A549 (cell line): ENCODE measurements at regions not wholly inside any gene's neighbourhood (a gene's known extent, or its start where the extent isn't known, plus 50 kb on each side); places are given as distances from the start of the nearest gene placed in this dataset.

Source experiments
- ATAC-seq, 2 experiments: fragments of 200-7000 bp in 1 of 2; fragments of >200 bp in 1 of 2; cut with Nextera tagmentation in 1 of 2; cut with Tn5 transposase in 1 of 2; 3 replicates each; pipeline versions ENCODE4 v1.8.0 to v1.9.1; 2018 to 2020; ENCODE audit warnings: mild to moderate bottlenecking in 1 of 2, moderate library complexity in 1 of 2
- CTCF ChIA-PET: fragments of 300-600 bp; sonication (Branson Sonifier 250); formaldehyde crosslinking; extraction: SDS; loops from one replicate; lab custom pipeline; 2021; ENCODE audit warnings: antibody characterized with exemption, inconsistent platforms; lab: Yijun Ruan, JAX
- POLR2A ChIA-PET: fragments of 350-600 bp; formaldehyde crosslinking; extraction: SDS; loops from one replicate; lab custom pipeline; 2021; ENCODE audit warnings: antibody characterized with exemption, inconsistent platforms; lab: Yijun Ruan, JAX
- DNase-seq, 2 experiments: peaks; one replicate each; pipeline versions ENCODE4 v3.0.0 to v3.0.0-alpha.2; 2011 to 2016; ENCODE audit warnings: low read depth in 1 of 2, low spot score in 1 of 2
- FAIRE-seq: peaks from 2 replicates; lab custom pipeline; 2011; peaks lifted over from hg19 to GRCh38; lab: Jason Lieb, UNC
- H3K27ac ChIP-seq, 2 experiments: fragments of >200 bp; sonication (Bioruptor Twin); formaldehyde crosslinking; 3 replicates each; pipeline ENCODE4 v1.5.1; 2016 to 2017
- H3K4me1 ChIP-seq: fragments of >200 bp; sonication (Bioruptor Twin); formaldehyde crosslinking; 3 replicates; pipeline ENCODE4 v1.6.1; 2016
- H3K4me2 ChIP-seq: fragments of >200 bp; sonication (Bioruptor Twin); formaldehyde crosslinking; 3 replicates; pipeline ENCODE4 v1.6.1; 2016
- H3K4me3 ChIP-seq: fragments of >200 bp; sonication (Bioruptor Twin); formaldehyde crosslinking; 3 replicates; pipeline ENCODE4 v1.5.1; 2016
- H3K9me3 ChIP-seq: fragments of >200 bp; sonication (Bioruptor Twin); formaldehyde crosslinking; 3 replicates; pipeline ENCODE4 v1.6.1; 2016
- ATOH8 ChIP-seq: fragments of 250-450 bp; sonication (Bioruptor Pico); IDR thresholded peaks from 2 replicates; pipeline ENCODE4 v1.5.0; 2020; ENCODE audit warnings: low read depth, mild to moderate bottlenecking, moderate library complexity
- BCL3 ChIP-seq: fragments of >200 bp; sonication (Bioruptor Twin); formaldehyde crosslinking; IDR thresholded peaks from 3 replicates; pipeline ENCODE4 v1.6.1; 2016
- CHD2 ChIP-seq: fragments of 150-350 bp; IDR thresholded peaks from 2 replicates; pipeline ENCODE4 v1.6.1; 2014; ENCODE audit warnings: low read length; ENCODE audit not compliant: partially characterized antibody
- EP300 ChIP-seq, 2 experiments: fragments of >200 bp; sonication (Bioruptor Twin); formaldehyde crosslinking; IDR thresholded peaks; 2 replicates in 1 of 2; 3 replicates in 1 of 2; pipeline ENCODE4 v1.6.1; 2016 to 2017
- ESRRA ChIP-seq: fragments of 150-350 bp; IDR thresholded peaks from 2 replicates; pipeline ENCODE4 v1.6.1; 2014; ENCODE audit warnings: mild to moderate bottlenecking, low read length, borderline replicate concordance
- FOXS1 ChIP-seq: fragments of 250-450 bp; sonication (Bioruptor Pico); IDR thresholded peaks from 2 replicates; pipeline ENCODE4 v1.5.0; 2020; ENCODE audit warnings: mild to moderate bottlenecking, moderate library complexity
- HDAC2 ChIP-seq: fragments of 200-600 bp; sonication (generic); IDR thresholded peaks from 2 replicates; pipeline ENCODE4 v1.6.1; 2016
- HES2 ChIP-seq: fragments of >200 bp; sonication (Bioruptor Twin); formaldehyde crosslinking; IDR thresholded peaks from 2 replicates; pipeline ENCODE4 v1.6.1; 2016
- MAFK ChIP-seq: fragments of 450-650 bp; IDR thresholded peaks from 2 replicates; pipeline ENCODE4 v1.6.1; 2014; ENCODE audit not compliant: partially characterized antibody
- MAX ChIP-seq: IDR thresholded peaks from 2 replicates; pipeline ENCODE4 v1.6.1; 2012
- NFE2L2 ChIP-seq: fragments of 150-350 bp; conservative IDR thresholded peaks from 2 replicates; pipeline ENCODE4 v1.6.1; 2014; ENCODE audit warnings: low read length
- NPAS2 ChIP-seq: fragments of 250-450 bp; sonication (Bioruptor Pico); IDR thresholded peaks from 2 replicates; pipeline ENCODE4 v1.8.0; 2022; ENCODE audit warnings: mild to moderate bottlenecking, moderate library complexity, borderline replicate concordance
- PBX3 ChIP-seq: IDR thresholded peaks from 2 replicates; pipeline ENCODE4 v1.6.1; 2012
- RAD21 ChIP-seq, 2 experiments: fragments of >200 bp in 1 of 2; sonication (Bioruptor Twin) in 1 of 2; formaldehyde crosslinking in 1 of 2; IDR thresholded peaks in 1 of 2; conservative IDR thresholded peaks in 1 of 2; 2 replicates in 1 of 2; 3 replicates in 1 of 2; pipeline ENCODE4 v1.6.1; 2012 to 2018; ENCODE audit warnings: inconsistent platforms in 1 of 2
- REST ChIP-seq: fragments of 200-600 bp; sonication (generic); IDR thresholded peaks from 2 replicates; pipeline ENCODE4 v1.6.1; 2016; ENCODE audit warnings: antibody characterized with exemption, mild to moderate bottlenecking, moderate library complexity
- RFX5 ChIP-seq: fragments of 450-650 bp; IDR thresholded peaks from 2 replicates; pipeline ENCODE4 v1.7.1; 2014; ENCODE audit warnings: antibody characterized with exemption, mild to moderate bottlenecking, moderate library complexity
- SMC3 ChIP-seq: fragments of >200 bp; sonication (Bioruptor Twin); formaldehyde crosslinking; IDR thresholded peaks from 3 replicates; pipeline ENCODE4 v1.6.1; 2018; ENCODE audit warnings: inconsistent platforms
- ZC3H11A ChIP-seq: fragments of 450-650 bp; IDR thresholded peaks from 2 replicates; pipeline ENCODE4 v1.6.1; 2014; ENCODE audit warnings: antibody characterized with exemption, mild to moderate bottlenecking
- WGBS: methylation state at CpG from one replicate; pipeline ENCODE4 v1.1.6; 2017; ENCODE audit errors: missing lambda C conversion rate; 5-methylcytosine and 5-hydroxymethylcytosine counted together

GRCh38 chr2:150392614-150393013 is 94.9 kb downstream of the RND3 start:
- POLR2A ChIA-PET, result no interaction called here
- TF ChIP-seq NPAS2 (CRISPR knock-in tag) (no peak), HDAC2 (no peak), HES2 (no peak), REST (no peak)
- CTCF ChIA-PET, result interaction anchor here (0.8 kb wide), 1 partner anchor 9 kb away, joined by 3 read pairs; no protein-coding TSS in a partner anchor
- WGBS, result 65% methylated on average over 4 of the region's 4 CpGs
- no peak for ATAC-seq
- no peak for DNase-seq
- Histone ChIP-seq H3K4me1 (no peaks in the 10 kb centered on the region), H3K9me3 (no peaks in the 10 kb centered on the region), H3K27ac (no peak overlapping the region), H3K4me3 (no peak overlapping the region), H3K4me2 (no peak overlapping the region)
- no peak for FAIRE-seq

- no peak for DNase-seq
- Histone ChIP-seq H3K27ac (no peak overlapping the region), H3K4me1 (no peaks in the 10 kb centered on the region), H3K4me3 (no peak overlapping the region), H3K9me3 (no peaks in the 10 kb centered on the region), H3K4me2 (no peak overlapping the region)
- ChIA-PET CTCF (no interaction called here), POLR2A (no interaction called here)
- ATAC-seq, result no peak
- FAIRE-seq, result no peak
- TF ChIP-seq CHD2 (no peak), SMC3 (no peak), NFE2L2 (no peak), EP300 (IDR thresholded peaks at IDR 0.05) (no peak), MAFK (no peak), ZC3H11A (no peak), NPAS2 (CRISPR knock-in tag) (no peak), ESRRA (no peak), MAX (no peak)
Measured at GRCh38 chr2:150391779-150392178, 95.7 kb downstream of the RND3 start.

- TF ChIP-seq FOXS1 (CRISPR knock-in tag), result no peak
- ChIA-PET POLR2A (no interaction called here), CTCF (interaction anchor here (0.6 kb wide), 1 partner anchor 24 kb away, joined by 3 read pairs; no protein-coding TSS in a partner anchor)
- no peak for DNase-seq
- FAIRE-seq, result no peak
- Histone ChIP-seq H3K27ac (no peak overlapping the region), H3K9me3 (peaks cover 19% of the 10 kb centered on the region; the same call in 1 of the 3 replicates), H3K4me2 (no peak overlapping the region), H3K4me1 (no peaks in the 10 kb centered on the region), H3K4me3 (no peak overlapping the region)
- WGBS, result 66% methylated on average over 2 of the region's 2 CpGs
- no peak for ATAC-seq
Measured at GRCh38 chr2:150389447-150389846, 98.0 kb downstream of the RND3 start.

- no peak for FAIRE-seq
- H3K4me1 ChIP-seq, result no peaks in the 10 kb centered on the region
- H3K27ac ChIP-seq, result no peak overlapping the region
- no peak for ATAC-seq
- ChIA-PET POLR2A (no interaction called here), CTCF (no interaction called here)
- H3K4me3 ChIP-seq, result no peak overlapping the region
- no peak overlapping the region for H3K4me2 ChIP-seq
- DNase-seq, result no peak
- WGBS, result 58% methylated on average over 2 of the region's 2 CpGs
- no peak for TF ChIP-seq ATOH8 (CRISPR knock-in tag)
- no peak for TF ChIP-seq ESRRA
- no peak for TF ChIP-seq CHD2
- TF ChIP-seq RFX5, result no peak
- no peak for TF ChIP-seq BCL3
- no peak for TF ChIP-seq RAD21 (conservative IDR thresholded peaks at IDR 0.05 in 1 of 2, IDR thresholded peaks at IDR 0.05 in 1 of 2)
- no peak for TF ChIP-seq PBX3
- no peak for TF ChIP-seq SMC3
- no peak for TF ChIP-seq REST
- TF ChIP-seq, all 56 proteins: peak for 0
- peaks cover 22% of the 10 kb centered on the region; the same call in 1 of the 3 replicates for H3K9me3 ChIP-seq
Measured at GRCh38 chr2:150388289-150388625, 99.2 kb downstream of the RND3 start.
